K562 (cell line): ENCODE measurements at regions not wholly inside any gene's neighbourhood (a gene's known extent, or its start where the extent isn't known, plus 50 kb on each side); places are given as distances from the start of the nearest gene placed in this dataset.

Experiments used
- BHLHE40 ChIP-seq: IDR thresholded peaks from 2 replicates; pipeline ENCODE4 v1.6.1; 2011; ENCODE audit warnings: low read length, improper control_type of control experiment
- CBX2 ChIP-seq: fragments of 200-600 bp; sonication (generic); IDR thresholded peaks from one replicate; pipeline ENCODE4 v1.6.1; 2012; ENCODE audit warnings: mild to moderate bottlenecking, low read length, inconsistent platforms; ENCODE audit not compliant: insufficient read depth, poor library complexity, severe bottlenecking
- EP300 ChIP-seq: IDR thresholded peaks from 2 replicates; pipeline ENCODE4 v1.6.1; 2012; ENCODE audit warnings: low read length, improper control_type of control experiment
- GTF2F1 ChIP-seq: IDR thresholded peaks from 2 replicates; pipeline ENCODE4 v1.6.1; 2011; ENCODE audit warnings: low read depth, low read length, improper control_type of control experiment
- NRF1 ChIP-seq, 2 experiments: fragments of 450-650 bp; IDR thresholded peaks in 1 of 2; conservative IDR thresholded peaks in 1 of 2; 2 replicates each; pipeline ENCODE4 v1.6.1; 2014; ENCODE audit warnings: mild to moderate bottlenecking in 2 of 2
- POLR2A ChIP-seq: fragments of 450-650 bp; conservative IDR thresholded peaks from 2 replicates; pipeline ENCODE4 v1.6.1; 2016
- SP1 ChIP-seq: sonication (generic); formaldehyde crosslinking; IDR thresholded peaks from 2 replicates; pipeline ENCODE4 v1.8.1; 2022; ENCODE audit warnings: mild to moderate bottlenecking, missing genetic modification reagents
- TAF1 ChIP-seq: IDR thresholded peaks from 2 replicates; pipeline ENCODE4 v1.6.1; 2011; ENCODE audit warnings: mild to moderate bottlenecking, low read length, moderate library complexity; ENCODE audit not compliant: insufficient read depth, control insufficient read depth, severe bottlenecking; ENCODE audit errors: extremely low read depth
- ZNF121 ChIP-seq: sonication (generic); formaldehyde crosslinking; conservative IDR thresholded peaks from 2 replicates; pipeline ENCODE4 v1.8.0; 2022; ENCODE audit warnings: missing genetic modification reagents
- TF ChIP-seq, protein P1 (sequence below): fragments of 200-800 bp; sonication (Bioruptor generic); IDR thresholded peaks from 2 replicates; pipeline ENCODE4 v1.6.1; 2017; ENCODE audit warnings: missing genetic modification characterization, missing compliant biosample characterization
- TF ChIP-seq, protein P2 (sequence below): fragments of 250-450 bp; sonication (Bioruptor Pico); IDR thresholded peaks from 2 replicates; pipeline ENCODE4 v1.8.0; 2022; ENCODE audit warnings: moderate library complexity, mild to moderate bottlenecking, inconsistent platforms
- TF ChIP-seq, protein P3 (sequence below), 3 experiments: IDR thresholded peaks in 2 of 3; conservative IDR thresholded peaks in 1 of 3; 2 replicates each; pipeline ENCODE4 v1.5.1; 2011 to 2012; ENCODE audit warnings: low read length in 3 of 3, mild to moderate bottlenecking in 3 of 3, control low read depth in 2 of 3, improper control_type of control experiment in 1 of 3, inconsistent platforms in 1 of 3, low read depth in 1 of 3, mixed read lengths in 1 of 3, moderate library complexity in 1 of 3; ENCODE audit not compliant: insufficient read depth in 2 of 3

- TF ChIP-seq SP1 (no peak), CBX2 (no peak), GTF2F1 (no peak), TAF1 (no peak), ZNF121 (no peak), NRF1 (conservative IDR thresholded peaks at IDR 0.05 in 1 of 2, IDR thresholded peaks at IDR 0.05 in 1 of 2) (no peak), BHLHE40 (no peak), EP300 (no peak), POLR2A (no peak)
- TF ChIP-seq, protein P1, sequence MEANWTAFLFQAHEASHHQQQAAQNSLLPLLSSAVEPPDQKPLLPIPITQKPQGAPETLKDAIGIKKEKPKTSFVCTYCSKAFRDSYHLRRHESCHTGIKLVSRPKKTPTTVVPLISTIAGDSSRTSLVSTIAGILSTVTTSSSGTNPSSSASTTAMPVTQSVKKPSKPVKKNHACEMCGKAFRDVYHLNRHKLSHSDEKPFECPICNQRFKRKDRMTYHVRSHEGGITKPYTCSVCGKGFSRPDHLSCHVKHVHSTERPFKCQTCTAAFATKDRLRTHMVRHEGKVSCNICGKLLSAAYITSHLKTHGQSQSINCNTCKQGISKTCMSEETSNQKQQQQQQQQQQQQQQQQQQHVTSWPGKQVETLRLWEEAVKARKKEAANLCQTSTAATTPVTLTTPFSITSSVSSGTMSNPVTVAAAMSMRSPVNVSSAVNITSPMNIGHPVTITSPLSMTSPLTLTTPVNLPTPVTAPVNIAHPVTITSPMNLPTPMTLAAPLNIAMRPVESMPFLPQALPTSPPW (CRISPR knock-in tag): no peak
- TF ChIP-seq, protein P2, sequence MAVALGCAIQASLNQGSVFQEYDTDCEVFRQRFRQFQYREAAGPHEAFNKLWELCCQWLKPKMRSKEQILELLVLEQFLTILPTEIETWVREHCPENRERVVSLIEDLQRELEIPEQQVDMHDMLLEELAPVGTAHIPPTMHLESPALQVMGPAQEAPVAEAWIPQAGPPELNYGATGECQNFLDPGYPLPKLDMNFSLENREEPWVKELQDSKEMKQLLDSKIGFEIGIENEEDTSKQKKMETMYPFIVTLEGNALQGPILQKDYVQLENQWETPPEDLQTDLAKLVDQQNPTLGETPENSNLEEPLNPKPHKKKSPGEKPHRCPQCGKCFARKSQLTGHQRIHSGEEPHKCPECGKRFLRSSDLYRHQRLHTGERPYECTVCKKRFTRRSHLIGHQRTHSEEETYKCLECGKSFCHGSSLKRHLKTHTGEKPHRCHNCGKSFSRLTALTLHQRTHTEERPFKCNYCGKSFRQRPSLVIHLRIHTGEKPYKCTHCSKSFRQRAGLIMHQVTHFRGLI (CRISPR knock-in tag): no peak
- TF ChIP-seq, protein P3, sequence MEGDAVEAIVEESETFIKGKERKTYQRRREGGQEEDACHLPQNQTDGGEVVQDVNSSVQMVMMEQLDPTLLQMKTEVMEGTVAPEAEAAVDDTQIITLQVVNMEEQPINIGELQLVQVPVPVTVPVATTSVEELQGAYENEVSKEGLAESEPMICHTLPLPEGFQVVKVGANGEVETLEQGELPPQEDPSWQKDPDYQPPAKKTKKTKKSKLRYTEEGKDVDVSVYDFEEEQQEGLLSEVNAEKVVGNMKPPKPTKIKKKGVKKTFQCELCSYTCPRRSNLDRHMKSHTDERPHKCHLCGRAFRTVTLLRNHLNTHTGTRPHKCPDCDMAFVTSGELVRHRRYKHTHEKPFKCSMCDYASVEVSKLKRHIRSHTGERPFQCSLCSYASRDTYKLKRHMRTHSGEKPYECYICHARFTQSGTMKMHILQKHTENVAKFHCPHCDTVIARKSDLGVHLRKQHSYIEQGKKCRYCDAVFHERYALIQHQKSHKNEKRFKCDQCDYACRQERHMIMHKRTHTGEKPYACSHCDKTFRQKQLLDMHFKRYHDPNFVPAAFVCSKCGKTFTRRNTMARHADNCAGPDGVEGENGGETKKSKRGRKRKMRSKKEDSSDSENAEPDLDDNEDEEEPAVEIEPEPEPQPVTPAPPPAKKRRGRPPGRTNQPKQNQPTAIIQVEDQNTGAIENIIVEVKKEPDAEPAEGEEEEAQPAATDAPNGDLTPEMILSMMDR (IDR thresholded peaks at IDR 0.05 in 2 of 3, conservative IDR thresholded peaks at IDR 0.05 in 1 of 3; ENCODE audit: insufficient read depth in 2 of 3, low read depth in 1 of 3, low read length in 3 of 3): no peak
Observed at GRCh38 chr7:67573639-67574038, 577.0 kb downstream of the TYW1 start.
